ENCODE measurements at regions not wholly inside any gene's neighbourhood (a gene's known extent, or its start where the extent isn't known, plus 50 kb on each side); places are given as distances from the start of the nearest gene placed in this dataset.

DNA sequence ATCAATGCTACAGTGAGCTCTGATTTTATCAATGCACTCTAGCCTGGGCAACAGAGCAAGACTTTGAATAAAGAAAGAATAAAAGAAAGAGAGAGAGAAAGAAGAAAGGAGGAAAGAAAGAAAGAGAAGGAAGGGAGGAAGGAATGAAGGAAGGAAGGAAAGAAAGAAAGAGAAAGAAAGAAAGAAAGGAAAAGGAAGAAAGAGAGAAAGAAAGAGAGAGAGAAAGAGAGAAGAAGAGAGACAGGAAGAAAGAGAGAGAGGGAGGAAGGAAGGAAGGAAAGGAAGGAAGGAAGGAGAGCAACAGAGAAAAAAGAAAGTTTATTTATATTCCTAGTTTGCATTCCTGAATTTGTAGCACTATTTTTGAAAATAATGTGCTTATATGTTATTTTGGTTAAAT lies 52.3 kb upstream of the ITGA11 start:
- Histone ChIP-seq H3K79me2 (ENCODE audit: control insufficient read depth, insufficient read depth, low read length) (no peaks in the 10 kb centered on the region), H3K9me1 (ENCODE audit: control insufficient read depth, extremely low read depth, insufficient read depth, low read length) (no peaks in the 10 kb centered on the region), H3K9ac (ENCODE audit: control insufficient read depth, extremely low read depth, insufficient read depth, low read length) (no peak overlapping the region), H3K4me3 (ENCODE audit: control insufficient read depth in 2 of 3, extremely low read depth in 1 of 3, insufficient read depth in 2 of 3, low read depth in 1 of 3, low read length in 3 of 3) (no peak overlapping the region), H3K36me3 (ENCODE audit: control insufficient read depth in 2 of 2, extremely low read depth in 1 of 2, insufficient read depth in 2 of 2, low read length in 2 of 2) (no peaks in the 10 kb centered on the region), H3K27ac (ENCODE audit: control insufficient read depth, insufficient read depth, low read length) (no peak overlapping the region), H3K9me3 (ENCODE audit: control insufficient read depth, low read depth, low read length) (no peaks in the 10 kb centered on the region), H2AFZ (ENCODE audit: control insufficient read depth, low read length) (no peak overlapping the region), H4K20me1 (ENCODE audit: control insufficient read depth, extremely low read depth, insufficient read depth, low read length) (no peaks in the 10 kb centered on the region), H3K4me1 (ENCODE audit: control insufficient read depth, extremely low read depth, insufficient read depth, low read length) (no peaks in the 10 kb centered on the region), H3K4me2 (ENCODE audit: control insufficient read depth, extremely low read depth, insufficient read depth, low read depth, low read length) (no peak overlapping the region), H3K27me3 (ENCODE audit: control insufficient read depth, extremely low read depth, insufficient read depth, low read length) (peaks cover 24% of the 10 kb centered on the region)
- FAIRE-seq (no peak), DNase-seq (ENCODE audit: low read depth, low spot score) (no peak)
- TF ChIP-seq, protein P1, sequence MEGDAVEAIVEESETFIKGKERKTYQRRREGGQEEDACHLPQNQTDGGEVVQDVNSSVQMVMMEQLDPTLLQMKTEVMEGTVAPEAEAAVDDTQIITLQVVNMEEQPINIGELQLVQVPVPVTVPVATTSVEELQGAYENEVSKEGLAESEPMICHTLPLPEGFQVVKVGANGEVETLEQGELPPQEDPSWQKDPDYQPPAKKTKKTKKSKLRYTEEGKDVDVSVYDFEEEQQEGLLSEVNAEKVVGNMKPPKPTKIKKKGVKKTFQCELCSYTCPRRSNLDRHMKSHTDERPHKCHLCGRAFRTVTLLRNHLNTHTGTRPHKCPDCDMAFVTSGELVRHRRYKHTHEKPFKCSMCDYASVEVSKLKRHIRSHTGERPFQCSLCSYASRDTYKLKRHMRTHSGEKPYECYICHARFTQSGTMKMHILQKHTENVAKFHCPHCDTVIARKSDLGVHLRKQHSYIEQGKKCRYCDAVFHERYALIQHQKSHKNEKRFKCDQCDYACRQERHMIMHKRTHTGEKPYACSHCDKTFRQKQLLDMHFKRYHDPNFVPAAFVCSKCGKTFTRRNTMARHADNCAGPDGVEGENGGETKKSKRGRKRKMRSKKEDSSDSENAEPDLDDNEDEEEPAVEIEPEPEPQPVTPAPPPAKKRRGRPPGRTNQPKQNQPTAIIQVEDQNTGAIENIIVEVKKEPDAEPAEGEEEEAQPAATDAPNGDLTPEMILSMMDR (optimal IDR thresholded peaks at IDR 0.05 in 1 of 3, IDR thresholded peaks at IDR 0.05 in 1 of 3, conservative IDR thresholded peaks at IDR 0.05 in 1 of 3; ENCODE audit: extremely low read depth in 1 of 3, insufficient read depth in 2 of 3, low read length in 3 of 3) = no peak
- no peak for TF ChIP-seq EZH2 (IDR thresholded peaks at IDR 0.05; ENCODE audit: low read length)
- dilution Hi-C loops (cut with MboI; ENCODE audit: extremely low pct_ligation_motif_present, low sequenced_read_pairs) = no loop called here

- Histone ChIP-seq H3K4me1 (ENCODE audit: control insufficient read depth, extremely low read depth, insufficient read depth, low read length) (no peaks in the 10 kb centered on the region), H3K36me3 (ENCODE audit: control insufficient read depth in 2 of 2, extremely low read depth in 1 of 2, insufficient read depth in 2 of 2, low read length in 2 of 2) (no peaks in the 10 kb centered on the region), H3K4me3 (ENCODE audit: control insufficient read depth in 2 of 3, extremely low read depth in 1 of 3, insufficient read depth in 2 of 3, low read depth in 1 of 3, low read length in 3 of 3) (no peak overlapping the region), H2AFZ (ENCODE audit: control insufficient read depth, low read length) (no peak overlapping the region), H3K27ac (ENCODE audit: control insufficient read depth, insufficient read depth, low read length) (no peak overlapping the region), H3K27me3 (ENCODE audit: control insufficient read depth, extremely low read depth, insufficient read depth, low read length) (peaks cover 24% of the 10 kb centered on the region), H3K9ac (ENCODE audit: control insufficient read depth, extremely low read depth, insufficient read depth, low read length) (no peak overlapping the region), H3K79me2 (ENCODE audit: control insufficient read depth, insufficient read depth, low read length) (no peaks in the 10 kb centered on the region), H3K9me3 (ENCODE audit: control insufficient read depth, low read depth, low read length) (no peaks in the 10 kb centered on the region), H4K20me1 (ENCODE audit: control insufficient read depth, extremely low read depth, insufficient read depth, low read length) (no peaks in the 10 kb centered on the region), H3K9me1 (ENCODE audit: control insufficient read depth, extremely low read depth, insufficient read depth, low read length) (no peaks in the 10 kb centered on the region), H3K4me2 (ENCODE audit: control insufficient read depth, extremely low read depth, insufficient read depth, low read depth, low read length) (no peak overlapping the region)
- TF ChIP-seq EZH2 (IDR thresholded peaks at IDR 0.05; ENCODE audit: low read length) = no peak
- TF ChIP-seq, protein P1 (optimal IDR thresholded peaks at IDR 0.05 in 1 of 3, IDR thresholded peaks at IDR 0.05 in 1 of 3, conservative IDR thresholded peaks at IDR 0.05 in 1 of 3; ENCODE audit: extremely low read depth in 1 of 3, insufficient read depth in 2 of 3, low read length in 3 of 3) = no peak
- FAIRE-seq (no peak), DNase-seq (ENCODE audit: low read depth, low spot score) (no peak)
- dilution Hi-C loops (cut with MboI; ENCODE audit: extremely low pct_ligation_motif_present, low sequenced_read_pairs) = no loop called here
Measured at GRCh38 chr15:68484696-68485400, 52.9 kb upstream of the ITGA11 start.
